H9 (cell line): ENCODE measurements at regions not wholly inside any gene's neighbourhood (a gene's known extent, or its start where the extent isn't known, plus 50 kb on each side); places are given as distances from the start of the nearest gene placed in this dataset.

Experiments
- DNase-seq: peaks from one replicate; pipeline ENCODE4 v3.0.0-alpha.2; 2017
- H2AFZ ChIP-seq: one replicate; pipeline ENCODE4 v1.6.1; 2013; ENCODE audit warnings: mild to moderate bottlenecking, low read length, control low read depth, moderate library complexity
- H2AK5ac ChIP-seq: 2 replicates; pipeline ENCODE4 v1.6.1; 2013; ENCODE audit warnings: low read length, control low read depth, mixed read lengths; ENCODE audit not compliant: insufficient read length
- H2BK120ac ChIP-seq: one replicate; pipeline ENCODE4 v1.6.1; 2013; ENCODE audit warnings: low read depth, mild to moderate bottlenecking, low read length, control low read depth, inconsistent platforms; ENCODE audit not compliant: poor library complexity, severe bottlenecking
- H2BK12ac ChIP-seq: 2 replicates; pipeline ENCODE4 v1.6.1; 2013; ENCODE audit warnings: low read length, control low read depth, mixed read lengths, low read depth; ENCODE audit not compliant: insufficient read length
- H2BK15ac ChIP-seq: 2 replicates; pipeline ENCODE4 v1.6.1; 2013; ENCODE audit warnings: low read depth, low read length, control low read depth
- H2BK20ac ChIP-seq: one replicate; pipeline ENCODE4 v1.6.1; 2013; ENCODE audit warnings: low read depth, mild to moderate bottlenecking, low read length, control low read depth, inconsistent platforms; ENCODE audit not compliant: poor library complexity, severe bottlenecking
- H2BK5ac ChIP-seq: 2 replicates; pipeline ENCODE4 v1.6.1; 2013; ENCODE audit warnings: low read length, control low read depth, mixed read lengths; ENCODE audit not compliant: insufficient read length
- H3K14ac ChIP-seq: 2 replicates; pipeline ENCODE4 v1.6.1; 2013; ENCODE audit warnings: low read length, control low read depth; ENCODE audit not compliant: insufficient read depth
- H3K18ac ChIP-seq: 2 replicates; pipeline ENCODE4 v1.6.1; 2013; ENCODE audit warnings: low read depth, mild to moderate bottlenecking, mixed read lengths, low read length, control low read depth; ENCODE audit not compliant: insufficient read length
- H3K23ac ChIP-seq: 2 replicates; pipeline ENCODE4 v1.6.1; 2013; ENCODE audit warnings: low read length, control low read depth, mixed read lengths, low read depth; ENCODE audit not compliant: insufficient read length
- H3K23me2 ChIP-seq: 2 replicates; pipeline ENCODE4 v1.6.1; 2013; ENCODE audit warnings: low read depth, mild to moderate bottlenecking, mixed read lengths, low read length, control low read depth; ENCODE audit not compliant: insufficient read length, poor library complexity, severe bottlenecking
- H3K27ac ChIP-seq: 2 replicates; pipeline ENCODE4 v1.5.1; 2013; ENCODE audit warnings: low read length, control low read depth, mixed read lengths, low read depth; ENCODE audit not compliant: insufficient read length
- H3K27me3 ChIP-seq: 2 replicates; pipeline ENCODE4 v1.6.1; 2013; ENCODE audit warnings: low read length, control low read depth, inconsistent platforms; ENCODE audit not compliant: insufficient read depth
- H3K4ac ChIP-seq: 2 replicates; pipeline ENCODE4 v1.6.1; 2013; ENCODE audit warnings: low read depth, mild to moderate bottlenecking, control low read depth, inconsistent platforms, low read length, moderate library complexity
- H3K4me1 ChIP-seq: 2 replicates; pipeline ENCODE4 v1.6.1; 2013; ENCODE audit warnings: low read length, control low read depth, inconsistent platforms; ENCODE audit not compliant: insufficient read depth
- H3K4me2 ChIP-seq: 2 replicates; pipeline ENCODE4 v1.6.1; 2013; ENCODE audit warnings: low read length, control low read depth, mixed read lengths; ENCODE audit not compliant: insufficient read length, insufficient read depth
- H3K56ac ChIP-seq: 2 replicates; pipeline ENCODE4 v1.6.1; 2013; ENCODE audit warnings: low read depth, mild to moderate bottlenecking, mixed read lengths, low read length, control low read depth; ENCODE audit not compliant: insufficient read length
- H3K79me1 ChIP-seq: 2 replicates; pipeline ENCODE4 v1.6.1; 2013; ENCODE audit warnings: low read depth, mild to moderate bottlenecking, moderate library complexity, low read length, control low read depth, inconsistent platforms; ENCODE audit not compliant: insufficient read depth, poor library complexity, severe bottlenecking
- H3K79me2 ChIP-seq: 2 replicates; pipeline ENCODE4 v1.6.1; 2013; ENCODE audit warnings: low read length, control low read depth, inconsistent platforms; ENCODE audit not compliant: insufficient read depth
- H3K9ac ChIP-seq: 2 replicates; pipeline ENCODE4 v1.6.1; 2013; ENCODE audit warnings: low read length, control low read depth, mixed read lengths; ENCODE audit not compliant: insufficient read length; ENCODE audit errors: extremely low read depth
- H3K9me3 ChIP-seq: one replicate; pipeline ENCODE4 v1.6.1; 2013; ENCODE audit warnings: low read depth, low read length, inconsistent platforms; ENCODE audit not compliant: control insufficient read depth
- H3T11ph ChIP-seq: one replicate; pipeline ENCODE4 v1.6.1; 2013; ENCODE audit warnings: mild to moderate bottlenecking, low read length, control low read depth, inconsistent platforms
- H4K20me1 ChIP-seq: one replicate; pipeline ENCODE4 v1.6.1; 2013; ENCODE audit not compliant: control insufficient read depth, insufficient read length, insufficient read depth
- H4K5ac ChIP-seq: 2 replicates; pipeline ENCODE4 v1.6.1; 2013; ENCODE audit warnings: low read depth, mild to moderate bottlenecking, mixed read lengths, low read length, control low read depth; ENCODE audit not compliant: insufficient read length
- H4K8ac ChIP-seq: replicated peaks from 2 replicates; pipeline ENCODE4 v1.6.1; 2013; ENCODE audit warnings: low read length, control low read depth, mixed read lengths, low read depth; ENCODE audit not compliant: insufficient read length
- H4K91ac ChIP-seq: 2 replicates; pipeline ENCODE4 v1.6.1; 2013; ENCODE audit warnings: low read depth, mild to moderate bottlenecking, moderate library complexity, mixed read lengths, low read length, control low read depth; ENCODE audit not compliant: insufficient read length
- H3K27ac Mint-ChIP-seq, 3 experiments: 2 replicates in 2 of 3; 3 replicates in 1 of 3; pipeline ENCODE4 v1.8.0; 2020 to 2021; ENCODE audit warnings: mixed read lengths in 3 of 3, mild to moderate bottlenecking in 1 of 3, moderate library complexity in 1 of 3
- H3K27me3 Mint-ChIP-seq: 2 replicates; pipeline ENCODE4 v1.8.0; 2021; ENCODE audit warnings: low read depth, mild to moderate bottlenecking, moderate library complexity, mixed read lengths
- H3K36me3 Mint-ChIP-seq, 3 experiments: 2 replicates in 2 of 3; 3 replicates in 1 of 3; pipeline ENCODE4 v1.8.0; 2020 to 2021; ENCODE audit warnings: low read depth in 3 of 3, mixed read lengths in 3 of 3; ENCODE audit not compliant: insufficient read depth in 1 of 3
- H3K4me1 Mint-ChIP-seq, 2 experiments: 2 replicates each; pipeline ENCODE4 v1.8.0; 2020; ENCODE audit warnings: mixed read lengths in 2 of 2
- H3K4me3 Mint-ChIP-seq, 2 experiments: 2 replicates in 1 of 2; 3 replicates in 1 of 2; pipeline ENCODE4 v1.8.0; 2020 to 2021; ENCODE audit warnings: mild to moderate bottlenecking in 2 of 2, mixed read lengths in 2 of 2, moderate library complexity in 1 of 2
- H3K9me3 Mint-ChIP-seq, 2 experiments: 2 replicates in 1 of 2; 3 replicates in 1 of 2; pipeline ENCODE4 v1.8.0; 2020; ENCODE audit warnings: mild to moderate bottlenecking in 2 of 2, mixed read lengths in 2 of 2, moderate library complexity in 1 of 2
- CTCF ChIP-seq: fragments of 200-600 bp; sonication (generic); conservative IDR thresholded peaks from 3 replicates; pipeline ENCODE4 v1.8.0; 2021; ENCODE audit warnings: antibody characterized with exemption, mild to moderate bottlenecking
- WGBS: extraction: QIAGEN DNeasy Blood & Tissue Kit; methylation state at CpG from one replicate; pipeline ENCODE4 v1.1.7; 2013; ENCODE audit warnings: missing lambda C conversion rate, low lambda C conversion rate, mixed read lengths; ENCODE audit not compliant: insufficient read length; ENCODE audit errors: extremely low coverage; 5-methylcytosine and 5-hydroxymethylcytosine counted together

- no peaks in the 10 kb centered on the region for H3K79me2 ChIP-seq
- no peak overlapping the region for H3K9ac ChIP-seq
- no peak overlapping the region for H3K4me2 ChIP-seq
- no peak overlapping the region for H3K56ac ChIP-seq
- H3K4me1 ChIP-seq, result no peaks in the 10 kb centered on the region
- H4K8ac ChIP-seq, result no peak overlapping the region
- Mint-ChIP-seq H3K36me3 (no peaks in the 10 kb centered on the region), H3K27ac (no peak overlapping the region; a peak in 1 of 7 replicates), H3K27me3 (no peaks in the 10 kb centered on the region), H3K4me1 (peaks cover 0 to 4% of the 10 kb centered on the region in 2 experiments; a peak in 2 of 4 replicates), H3K9me3 (no peaks in the 10 kb centered on the region), H3K4me3 (no peak overlapping the region)
- no peak overlapping the region for H3K18ac ChIP-seq
- no peak overlapping the region for H3K14ac ChIP-seq
- no peak overlapping the region for H3K23ac ChIP-seq
- no CpG with 5 or more reads among the region's 1 CpG for WGBS
- H3K27me3 ChIP-seq, result no peaks in the 10 kb centered on the region
- H2AK5ac ChIP-seq, result no peak overlapping the region
- no peak overlapping the region for H3T11ph ChIP-seq
- no peak overlapping the region for H4K5ac ChIP-seq
- no peak overlapping the region for H2BK20ac ChIP-seq
- DNase-seq, result no peak
- H2BK12ac ChIP-seq, result no peak overlapping the region
- H3K79me1 ChIP-seq, result no peaks in the 10 kb centered on the region
- no peaks in the 10 kb centered on the region for H3K23me2 ChIP-seq
- H4K91ac ChIP-seq, result no peak overlapping the region
- no peak for TF ChIP-seq CTCF
- H2BK5ac ChIP-seq, result no peak overlapping the region
- H3K4ac ChIP-seq, result no peak overlapping the region
- no peak overlapping the region for H2AFZ ChIP-seq
- H2BK15ac ChIP-seq, result no peak overlapping the region
- H4K20me1 ChIP-seq, result no peaks in the 10 kb centered on the region
- H2BK120ac ChIP-seq, result no peak overlapping the region
- no peak overlapping the region for H3K27ac ChIP-seq
- H3K9me3 ChIP-seq, result no peaks in the 10 kb centered on the region
Observed at GRCh38 chr11:112506852-112507251, 246.2 kb upstream of the PLET1 start.
